Renal cortical epithelial cell (primary cell): ENCODE measurements at regions not wholly inside any gene's neighbourhood (a gene's known extent, or its start where the extent isn't known, plus 50 kb on each side); places are given as distances from the start of the nearest gene placed in this dataset.

ENCODE experiments used
- DNase-seq: peaks from one replicate; pipeline ENCODE4 v3.0.0-alpha.2; 2011; ENCODE audit warnings: low read depth

GRCh38 chr4:15370296-15370695 lies 57.5 kb upstream of the C1QTNF7 start:
- no peak for DNase-seq

GRCh38 chr4:15373363-15373762 lies 54.5 kb upstream of the C1QTNF7 start:
- DNase-seq, result peak; percentile 32

- DNase-seq, result no peak
Observed at GRCh38 chr4:15374656-15375055, 53.2 kb upstream of the C1QTNF7 start.

- no peak for DNase-seq
Observed at GRCh38 chr4:15375667-15376066, 52.2 kb upstream of the C1QTNF7 start.

GRCh38 chr4:15376145-15376544 lies 51.7 kb upstream of the C1QTNF7 start:
- no peak for DNase-seq

- peak; percentile 88 for DNase-seq
Observed at GRCh38 chr4:15376594-15376993, 51.2 kb upstream of the C1QTNF7 start.
